Activated CD4-positive, alpha-beta T cell treated with anti-CD3 and anti-CD28 coated beads for 36 hours (primary cell): ENCODE measurements at regions not wholly inside any gene's neighbourhood (a gene's known extent, or its start where the extent isn't known, plus 50 kb on each side); places are given as distances from the start of the nearest gene placed in this dataset.
A peak's percentile ranks its signal among the peaks of the same experiment; 100 is the strongest.

Experiments used
- ATAC-seq: fragments of 200-7000 bp; cut with Tn5 transposase; one replicate; pipeline ENCODE4 v1.10.0; 2021; ENCODE audit warnings: mild to moderate bottlenecking, moderate library complexity
- CTCF ChIA-PET: fragments of 350-600 bp; sonication (Branson Sonifier 250); formaldehyde crosslinking; loops from one replicate; lab custom pipeline; 2021; ENCODE audit warnings: antibody characterized with exemption; lab: Charles Lee
- POLR2A ChIA-PET: fragments of 350-600 bp; sonication (Branson Sonifier 250); formaldehyde crosslinking; loops from one replicate; lab custom pipeline; 2021; ENCODE audit warnings: antibody characterized with exemption, inconsistent platforms; lab: Charles Lee
- DNase-seq: peaks from one replicate; pipeline ENCODE4 v3.0.0-alpha.2; 2020
- H3K27ac Mint-ChIP-seq: one replicate; pipeline ENCODE4 v1.8.0; 2021; ENCODE audit warnings: mixed read lengths
- H3K27me3 Mint-ChIP-seq: one replicate; pipeline ENCODE4 v1.8.0; 2021; ENCODE audit warnings: mixed read lengths
- H3K36me3 Mint-ChIP-seq: one replicate; pipeline ENCODE4 v1.8.0; 2021; ENCODE audit warnings: low read depth, mixed read lengths
- H3K4me1 Mint-ChIP-seq: one replicate; pipeline ENCODE4 v1.8.0; 2021; ENCODE audit warnings: mixed read lengths
- H3K4me3 Mint-ChIP-seq: one replicate; pipeline ENCODE4 v1.8.0; 2021; ENCODE audit warnings: mild to moderate bottlenecking, moderate library complexity, mixed read lengths
- H3K9me3 Mint-ChIP-seq: one replicate; pipeline ENCODE4 v1.8.0; 2021; ENCODE audit warnings: low read depth, mixed read lengths
- intact Hi-C, 2 experiments: fragments of 100-400 bp; cut with DNase I in 1 of 2; cut with micrococcal nuclease in 1 of 2; formaldehyde crosslinking; loops; one replicate each; pipeline versions ENCODE4 v1.14.2 to v1.15.1; 2022 to 2024; cut with DNase I, micrococcal nuclease

DNA sequence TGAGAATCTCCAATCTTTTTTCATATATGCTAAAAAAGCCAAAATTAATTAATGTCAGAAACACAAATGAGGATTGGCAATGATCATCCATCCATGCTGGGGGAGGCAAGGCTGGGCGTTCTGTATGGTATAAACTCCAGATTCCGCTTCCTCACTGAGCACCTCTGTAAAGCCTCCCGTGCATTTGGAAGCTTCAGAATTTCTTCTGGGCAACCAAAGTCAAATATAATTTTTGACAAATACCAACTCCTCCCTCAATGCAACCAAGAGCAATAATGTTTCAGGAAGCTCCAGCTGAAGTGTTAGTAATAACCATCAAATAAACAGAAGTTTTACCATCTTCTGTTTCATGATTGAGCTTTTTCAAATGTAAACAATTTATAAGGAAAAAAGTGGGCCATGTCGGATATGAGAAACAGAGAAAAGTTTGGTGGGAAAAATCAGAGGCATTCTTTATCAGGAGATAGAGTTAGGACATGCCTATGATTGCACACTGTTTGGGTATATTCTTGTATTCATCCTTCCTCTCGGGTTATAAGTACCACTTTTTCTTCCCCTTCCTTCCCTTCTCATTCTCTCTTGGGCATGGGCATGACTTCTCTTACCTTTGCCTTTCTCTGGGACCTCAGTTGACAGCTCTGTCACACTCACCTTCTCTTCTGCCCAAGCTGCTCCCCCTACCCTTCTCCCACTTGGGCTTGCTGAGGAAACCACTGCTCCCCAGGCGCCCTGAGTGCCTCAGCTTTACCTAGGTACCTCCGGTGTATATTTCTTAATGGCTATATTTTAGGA is 149.5 kb upstream of the ZEB2 start:
- ChIA-PET POLR2A (no interaction called here), CTCF (interaction anchor here (0.6 kb wide), 1 partner anchor 199 kb away, joined by 3 read pairs; no protein-coding TSS in a partner anchor)
- no peak for ATAC-seq
- Mint-ChIP-seq H3K27ac (no peak overlapping the region), H3K27me3 (peaks cover 5% of the 10 kb centered on the region), H3K4me1 (no peaks in the 10 kb centered on the region), H3K4me3 (no peak overlapping the region), H3K9me3 (no peaks in the 10 kb centered on the region), H3K36me3 (no peaks in the 10 kb centered on the region)
- DNase-seq = no peak
- intact Hi-C loops = no loop called here

- intact Hi-C loops = no loop called here
- ChIA-PET CTCF (interaction anchor here (1.2 kb wide), 1 partner anchor 10 kb away, joined by 3 read pairs; no protein-coding TSS in a partner anchor), POLR2A (no interaction called here)
- no peak for ATAC-seq
- Mint-ChIP-seq H3K36me3 (no peaks in the 10 kb centered on the region), H3K4me3 (no peak overlapping the region), H3K27ac (no peak overlapping the region), H3K4me1 (no peaks in the 10 kb centered on the region), H3K27me3 (peaks cover 6% of the 10 kb centered on the region), H3K9me3 (no peaks in the 10 kb centered on the region)
- DNase-seq = no peak
These were observed 148.7 kb upstream of the ZEB2 start for GRCh38 chr2:144668493-144669110.

DNA sequence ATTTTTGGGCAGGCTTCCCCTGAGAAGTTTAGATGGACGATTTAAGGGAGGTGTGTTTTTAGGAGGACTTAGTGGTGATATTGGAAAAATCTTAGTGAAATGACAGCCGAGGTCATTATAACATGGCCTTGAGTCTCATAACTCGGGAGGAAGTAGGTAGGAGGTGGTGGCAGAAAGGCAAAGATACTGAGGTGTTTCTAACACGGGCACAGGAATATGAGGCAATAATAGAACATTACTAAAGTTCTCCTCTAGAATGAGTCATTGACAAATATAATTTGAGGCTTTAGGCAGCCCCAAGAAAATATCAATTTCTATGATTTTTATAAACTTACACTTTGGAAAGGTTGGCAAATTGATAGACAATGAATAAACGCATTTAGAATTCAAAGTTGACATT is 146.1 kb upstream of the ZEB2 start:
- Mint-ChIP-seq H3K27me3 (peaks cover 10% of the 10 kb centered on the region), H3K4me3 (no peak overlapping the region), H3K27ac (no peak overlapping the region), H3K36me3 (no peaks in the 10 kb centered on the region), H3K9me3 (no peaks in the 10 kb centered on the region), H3K4me1 (no peaks in the 10 kb centered on the region)
- DNase-seq (no peak), ATAC-seq (no peak)
- POLR2A ChIA-PET = no interaction called here
- CTCF ChIA-PET = interaction anchor here (0.7 kb wide), 2 partner anchors 9 to 1291 kb away, joined by 3 read pairs; no protein-coding TSS in a partner anchor
- intact Hi-C loops = no loop called here

DNA sequence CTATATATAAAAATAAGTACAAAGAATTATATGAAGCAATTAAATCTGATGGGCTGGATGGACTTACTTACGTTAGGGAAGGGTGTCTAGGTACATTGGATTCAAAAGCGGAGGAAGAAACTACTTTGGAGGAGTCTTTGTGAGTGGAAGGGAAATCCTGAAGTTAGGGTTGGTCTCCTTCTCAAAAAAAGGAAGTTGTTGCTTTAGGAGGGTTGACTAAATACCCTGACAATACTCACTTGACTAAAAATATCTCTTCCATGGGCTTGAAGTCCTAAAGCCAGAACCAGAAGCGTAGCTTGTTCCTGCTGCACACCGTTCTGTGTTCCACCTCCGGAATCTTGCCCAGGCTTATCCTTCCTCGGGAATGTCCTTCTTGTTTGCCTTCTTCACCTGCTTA is 143.3 kb upstream of the ZEB2 start:
- no peak overlapping the region for H3K27ac Mint-ChIP-seq
- H3K4me1 Mint-ChIP-seq = no peaks in the 10 kb centered on the region
- no peak overlapping the region for H3K4me3 Mint-ChIP-seq
- CTCF ChIA-PET = no interaction called here
- H3K9me3 Mint-ChIP-seq = no peaks in the 10 kb centered on the region
- POLR2A ChIA-PET = no interaction called here
- intact Hi-C loops = no loop called here
- ATAC-seq (no peak), DNase-seq (no peak)
- no peaks in the 10 kb centered on the region for H3K36me3 Mint-ChIP-seq
- H3K27me3 Mint-ChIP-seq = peaks cover 7% of the 10 kb centered on the region

- DNase-seq = no peak
- CTCF ChIA-PET = interaction anchor here (0.6 to 1.0 kb wide), 2 partner anchors 11 to 406 kb away, joined by 3 read pairs; no protein-coding TSS in a partner anchor
- POLR2A ChIA-PET = no interaction called here
- intact Hi-C loops = no loop called here
- Mint-ChIP-seq H3K36me3 (no peaks in the 10 kb centered on the region), H3K27ac (no peak overlapping the region), H3K4me1 (no peaks in the 10 kb centered on the region), H3K4me3 (no peak overlapping the region), H3K27me3 (peaks cover 7% of the 10 kb centered on the region), H3K9me3 (no peaks in the 10 kb centered on the region)
- ATAC-seq = peak; percentile 62
These were observed 140.8 kb upstream of the ZEB2 start for GRCh38 chr2:144660518-144661316.

GRCh38 chr2:144659731-144660275 is 139.9 kb upstream of the ZEB2 start:
- ChIA-PET POLR2A (no interaction called here), CTCF (interaction anchor here (0.6 to 1.0 kb wide), 2 partner anchors 10 to 405 kb away, joined by 3 read pairs; no protein-coding TSS in a partner anchor)
- H3K4me1 Mint-ChIP-seq = no peaks in the 10 kb centered on the region
- DNase-seq = peak; percentile 64
- H3K27ac Mint-ChIP-seq = no peak overlapping the region
- H3K4me3 Mint-ChIP-seq = no peak overlapping the region
- no peaks in the 10 kb centered on the region for H3K36me3 Mint-ChIP-seq
- intact Hi-C loops = no loop called here
- peak; percentile 94 for ATAC-seq
- H3K27me3 Mint-ChIP-seq = peaks cover 7% of the 10 kb centered on the region
- H3K9me3 Mint-ChIP-seq = no peaks in the 10 kb centered on the region

DNA sequence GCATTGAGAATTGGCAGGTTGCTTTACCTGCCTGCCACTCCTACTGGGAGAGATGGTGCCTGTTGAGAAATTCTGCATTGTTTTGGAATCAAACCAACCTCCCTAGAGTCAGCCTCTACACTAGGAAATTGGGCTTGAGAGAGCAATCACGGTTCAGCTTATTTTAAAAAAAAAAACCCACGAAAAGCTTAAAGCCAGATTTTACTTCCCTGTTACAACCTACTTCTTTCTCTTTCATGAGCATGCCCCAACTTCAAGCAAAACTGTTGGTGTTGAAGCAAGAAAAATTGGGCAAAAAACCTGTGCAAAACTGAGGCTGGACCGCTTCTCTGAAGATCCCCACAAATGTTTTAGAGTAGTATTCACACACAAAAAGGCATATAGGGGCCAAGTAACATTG is 134.6 kb upstream of the ZEB2 start:
- no peak for ATAC-seq
- ChIA-PET CTCF (no interaction called here), POLR2A (no interaction called here)
- DNase-seq = no peak
- intact Hi-C loops = no loop called here
- no peak overlapping the region for H3K4me3 Mint-ChIP-seq
- H3K27me3 Mint-ChIP-seq = no peaks in the 10 kb centered on the region
- H3K9me3 Mint-ChIP-seq = no peaks in the 10 kb centered on the region
- no peak overlapping the region for H3K27ac Mint-ChIP-seq
- H3K36me3 Mint-ChIP-seq = no peaks in the 10 kb centered on the region
- H3K4me1 Mint-ChIP-seq = no peaks in the 10 kb centered on the region

DNA sequence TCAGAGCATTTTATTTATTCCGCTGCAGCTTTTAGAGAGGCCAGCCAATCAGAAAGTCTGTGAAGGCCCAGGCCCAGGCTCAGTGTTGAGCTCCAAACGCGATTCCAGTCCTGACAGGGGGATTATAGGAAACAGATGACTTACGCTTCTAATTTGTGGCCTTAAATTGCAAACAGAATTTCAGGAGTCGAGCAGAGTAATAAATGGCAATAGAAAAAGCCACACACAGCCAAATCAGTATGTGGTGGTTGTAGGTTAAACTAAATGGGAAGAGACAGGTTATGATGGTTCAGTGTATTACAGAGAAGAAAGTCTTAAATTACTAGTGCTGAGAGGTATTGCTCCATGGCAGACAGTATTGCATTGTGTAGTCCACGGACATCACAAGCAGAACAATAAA is 131.0 kb upstream of the ZEB2 start:
- intact Hi-C loops = no loop called here
- no peaks in the 10 kb centered on the region for H3K36me3 Mint-ChIP-seq
- ATAC-seq = no peak
- DNase-seq = no peak
- H3K27me3 Mint-ChIP-seq = no peaks in the 10 kb centered on the region
- H3K4me1 Mint-ChIP-seq = no peaks in the 10 kb centered on the region
- H3K27ac Mint-ChIP-seq = no peak overlapping the region
- ChIA-PET CTCF (no interaction called here), POLR2A (no interaction called here)
- no peak overlapping the region for H3K4me3 Mint-ChIP-seq
- no peaks in the 10 kb centered on the region for H3K9me3 Mint-ChIP-seq

DNA sequence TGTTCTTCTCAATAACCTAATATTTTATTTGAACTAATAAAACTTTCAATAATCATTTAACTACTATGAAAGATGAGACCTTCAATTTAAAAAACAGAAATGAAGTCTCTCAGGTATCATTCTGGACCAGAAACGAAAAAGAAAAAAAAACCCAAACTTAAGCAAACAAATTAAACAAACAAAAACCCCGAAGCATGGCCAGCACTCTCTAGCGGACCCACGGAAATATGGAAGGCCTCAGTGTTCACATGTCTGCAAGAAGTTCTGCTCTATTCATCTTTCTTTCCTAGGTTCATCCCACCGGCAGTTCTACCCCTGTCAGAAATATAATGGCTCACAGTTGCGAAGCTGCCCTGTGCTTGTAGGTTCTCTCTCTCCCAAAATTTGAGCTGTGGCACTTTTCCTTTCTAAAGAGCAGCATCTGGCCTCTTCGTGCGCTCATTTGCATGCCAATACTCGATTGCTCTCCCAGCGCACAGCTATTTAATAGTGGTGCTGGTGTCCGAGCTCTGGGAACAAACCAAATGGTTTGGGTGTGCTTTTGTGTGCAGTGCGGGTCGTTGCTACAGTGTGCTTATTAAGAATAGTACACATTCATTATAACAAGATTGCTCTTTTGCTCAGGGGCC is 129.0 kb upstream of the ZEB2 start:
- H3K4me1 Mint-ChIP-seq = no peaks in the 10 kb centered on the region
- CTCF ChIA-PET = interaction anchor here (1.4 kb wide), 1 partner anchor 11 kb away, joined by 3 read pairs; no protein-coding TSS in a partner anchor
- H3K27me3 Mint-ChIP-seq = no peaks in the 10 kb centered on the region
- no peaks in the 10 kb centered on the region for H3K9me3 Mint-ChIP-seq
- H3K27ac Mint-ChIP-seq = no peak overlapping the region
- POLR2A ChIA-PET = no interaction called here
- intact Hi-C loops = no loop called here
- no peaks in the 10 kb centered on the region for H3K36me3 Mint-ChIP-seq
- no peak for ATAC-seq
- DNase-seq = no peak
- no peak overlapping the region for H3K4me3 Mint-ChIP-seq

DNA sequence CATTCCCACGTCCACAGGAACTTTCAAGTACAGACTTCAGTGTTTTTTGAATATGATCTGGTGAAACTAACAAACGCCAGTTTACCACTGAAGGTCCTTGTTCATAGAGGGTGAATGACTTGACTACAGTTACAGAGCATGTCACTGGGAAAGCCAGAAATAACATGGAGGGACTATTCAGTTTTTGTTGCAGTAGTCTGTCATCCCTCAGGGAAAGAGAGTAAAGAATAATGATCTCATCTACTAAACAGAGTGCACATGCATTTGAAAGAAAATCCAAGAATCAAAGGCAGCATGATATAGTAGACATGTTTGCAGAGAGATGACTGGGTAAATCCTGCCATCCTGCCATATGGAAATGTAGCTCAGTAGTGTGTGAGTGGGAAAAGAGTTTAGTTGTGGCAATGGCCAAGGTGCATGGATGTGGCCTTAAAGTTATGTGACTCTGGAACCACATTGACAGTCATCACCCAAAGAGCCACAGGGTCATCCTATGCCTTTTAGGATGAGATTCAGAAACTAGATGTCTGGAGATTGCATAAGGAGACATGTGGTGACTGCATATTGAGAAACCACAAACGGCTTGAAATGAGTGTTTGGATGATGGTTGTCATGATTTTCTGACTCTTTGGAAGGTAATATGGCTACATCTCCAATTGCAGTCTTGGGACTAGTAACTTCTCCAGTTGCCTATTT is 125.3 kb upstream of the ZEB2 start:
- ATAC-seq (peak; percentile 71), DNase-seq (peak; percentile 8)
- CTCF ChIA-PET = no interaction called here
- Mint-ChIP-seq H3K4me3 (no peak overlapping the region), H3K9me3 (no peaks in the 10 kb centered on the region), H3K27me3 (peaks cover 10% of the 10 kb centered on the region), H3K36me3 (no peaks in the 10 kb centered on the region), H3K4me1 (no peaks in the 10 kb centered on the region), H3K27ac (no peak overlapping the region)
- intact Hi-C loops = no loop called here
- POLR2A ChIA-PET = no interaction called here
